ENCODE measurements at regions not wholly inside any gene's neighbourhood (a gene's known extent, or its start where the extent isn't known, plus 50 kb on each side); places are given as distances from the start of the nearest gene placed in this dataset.

- TF ChIP-seq CTCF (conservative IDR thresholded peaks at IDR 0.05): no peak
- TF ChIP-seq ZFX (IDR thresholded peaks at IDR 0.05): no peak
- H3K27ac ChIP-seq: no peak overlapping the region
Observed at GRCh38 chr6:82611751-82612150, 248.1 kb downstream of the TPBG start.

DNA sequence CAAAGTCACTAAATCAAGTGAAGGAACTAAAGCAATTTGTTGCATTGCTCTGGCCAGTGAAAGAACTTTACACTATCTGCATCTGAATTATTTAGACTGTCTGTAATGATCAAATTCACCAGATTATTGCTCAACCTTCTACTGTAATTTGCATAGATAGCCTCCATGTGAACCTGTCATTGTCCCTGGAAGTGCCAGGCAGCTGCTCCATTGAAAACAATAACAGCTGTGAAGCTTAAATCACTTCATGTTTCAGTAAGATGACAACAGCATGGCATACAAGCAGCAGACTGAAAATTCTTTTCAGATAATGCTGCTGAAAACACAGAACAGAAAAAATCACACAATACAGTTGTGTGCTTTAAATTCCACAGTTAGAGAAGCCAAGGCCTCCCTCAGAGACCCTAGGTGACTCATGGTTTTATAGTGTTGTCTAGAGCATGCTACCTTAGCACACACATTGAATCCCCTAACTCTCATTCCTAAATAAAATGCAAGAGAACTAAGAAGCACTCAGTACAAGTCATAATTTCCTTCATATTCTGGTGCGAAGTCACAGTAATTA lies 248.9 kb downstream of the TPBG start:
- TF ChIP-seq ZFX (IDR thresholded peaks at IDR 0.05) (no peak), CTCF (conservative IDR thresholded peaks at IDR 0.05) (no peak)
- no peak overlapping the region for H3K27ac ChIP-seq

DNA sequence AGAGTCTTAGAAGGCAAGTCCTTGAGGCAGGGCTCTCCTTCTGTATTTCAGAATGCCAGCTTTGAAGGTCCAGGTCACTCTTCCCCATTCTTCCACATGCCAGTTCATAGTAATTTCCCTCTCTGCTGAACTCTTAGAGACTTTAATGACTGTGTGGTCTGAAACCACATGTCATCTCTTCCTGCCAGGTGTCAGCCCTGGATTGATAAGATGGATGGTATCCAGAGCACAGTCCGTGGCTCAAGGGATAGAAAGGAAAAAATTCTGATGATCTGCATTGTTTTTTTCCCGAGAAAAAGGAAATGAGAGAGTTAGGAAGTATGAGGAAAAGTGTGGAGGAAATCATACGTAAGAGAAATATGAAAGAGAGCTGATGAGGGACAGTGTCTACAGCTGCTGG lies 250.9 kb downstream of the TPBG start:
- H3K27ac ChIP-seq: no peak overlapping the region
- TF ChIP-seq CTCF (conservative IDR thresholded peaks at IDR 0.05): no peak
- TF ChIP-seq ZFX (IDR thresholded peaks at IDR 0.05): no peak

GRCh38 chr6:82616386-82617028 lies 252.9 kb downstream of the TPBG start:
- no peak overlapping the region for H3K27ac ChIP-seq
- TF ChIP-seq ZFX (IDR thresholded peaks at IDR 0.05) (no peak), CTCF (conservative IDR thresholded peaks at IDR 0.05) (no peak)

- no peak overlapping the region for H3K27ac ChIP-seq
Observed at GRCh38 chr6:82617648-82618047, 254.0 kb downstream of the TPBG start.

GRCh38 chr6:82619573-82619972 lies 256.0 kb downstream of the TPBG start:
- no peak overlapping the region for H3K27ac ChIP-seq
- TF ChIP-seq ZFX (IDR thresholded peaks at IDR 0.05) (no peak), CTCF (conservative IDR thresholded peaks at IDR 0.05) (no peak)

More at GRCh38 chr6:82617648-82618047, 254.0 kb downstream of the TPBG start:
- TF ChIP-seq ZFX (IDR thresholded peaks at IDR 0.05): no peak
- no peak for TF ChIP-seq CTCF (conservative IDR thresholded peaks at IDR 0.05)

DNA sequence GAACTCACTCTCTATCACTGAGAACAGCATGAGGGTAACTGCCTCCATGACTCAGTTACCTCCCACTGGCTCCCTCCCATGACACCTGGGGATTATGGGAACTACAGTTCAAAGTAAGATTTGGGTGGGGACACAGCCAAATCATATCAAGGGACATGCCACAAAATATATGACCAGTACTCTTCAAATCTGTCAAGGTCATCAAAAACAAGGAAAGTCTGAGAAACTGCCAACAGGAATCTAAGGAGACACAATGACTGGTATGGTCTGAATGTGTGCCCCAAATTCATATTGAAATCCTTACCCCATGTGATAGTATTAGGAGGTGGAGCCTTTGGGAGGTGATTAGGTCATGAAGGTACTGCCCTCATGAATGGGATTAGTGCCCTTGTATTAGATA lies 258.8 kb downstream of the TPBG start:
- no peak for TF ChIP-seq CTCF (conservative IDR thresholded peaks at IDR 0.05)
- TF ChIP-seq ZFX (IDR thresholded peaks at IDR 0.05): no peak
- H3K27ac ChIP-seq: no peak overlapping the region

Measured in C4-2B (cell line).